ENCODE measurements at regions not wholly inside any gene's neighbourhood (a gene's known extent, or its start where the extent isn't known, plus 50 kb on each side); places are given as distances from the start of the nearest gene placed in this dataset.

GRCh38 chr4:132276185-132276584 lies 872.9 kb upstream of the PCDH10 start:
- TF ChIP-seq CTCF (IDR thresholded peaks at IDR 0.05 in 8 of 11, conservative IDR thresholded peaks at IDR 0.05 in 3 of 11) (no peak), POLR2A (IDR thresholded peaks at IDR 0.05) (no peak), POLR2AphosphoS5 (IDR thresholded peaks at IDR 0.05) (no peak)

Data from spleen (tissue), 7 donors.